SK-N-SH (cell line): ENCODE measurements at regions not wholly inside any gene's neighbourhood (a gene's known extent, or its start where the extent isn't known, plus 50 kb on each side); places are given as distances from the start of the nearest gene placed in this dataset.
A peak's percentile ranks its signal among the peaks of the same experiment; 100 is the strongest.

Source experiments
- CTCF ChIA-PET: fragments of 300-600, 350-600 bp; formaldehyde crosslinking; extraction: SDS; loops from one replicate; lab custom pipeline; 2021; lab: Yijun Ruan, JAX
- POLR2A ChIA-PET: fragments of 350-600 bp; sonication (Branson Sonifier 250); formaldehyde crosslinking; extraction: SDS; loops from one replicate; lab custom pipeline; 2020; ENCODE audit warnings: antibody characterized with exemption, inconsistent platforms; lab: Yijun Ruan, JAX
- DNase-seq: peaks from one replicate; pipeline ENCODE4 v3.0.0; 2012
- H2AFZ ChIP-seq: fragments of 200-600 bp; sonication (generic); 2 replicates; pipeline ENCODE4 v1.8.1; 2016; ENCODE audit warnings: antibody characterized with exemption, mild to moderate bottlenecking, low read depth
- H3F3A ChIP-seq: fragments of 200-600 bp; sonication (generic); replicated peaks from 2 replicates; pipeline ENCODE3; 2016; ENCODE audit warnings: antibody characterized with exemption, mild to moderate bottlenecking; ENCODE audit not compliant: insufficient read depth
- H3K27ac ChIP-seq, 2 experiments: fragments of 200-500 bp in 1 of 2; fragments of 200-600 bp in 1 of 2; sonication (Bioruptor generic) in 1 of 2; sonication (generic), shearing (Covaris generic) in 1 of 2; 2 replicates each; pipeline versions ENCODE4 v1.5.1 to v1.6.1; 2014 to 2016; ENCODE audit warnings: low read depth in 2 of 2, inconsistent platforms in 1 of 2, low read length in 1 of 2, mild to moderate bottlenecking in 1 of 2, mixed read lengths in 1 of 2
- H3K27me3 ChIP-seq: fragments of 200-600 bp; sonication (generic), shearing (Covaris generic); 2 replicates; pipeline ENCODE4 v1.6.1; 2016; ENCODE audit warnings: mixed run types; ENCODE audit not compliant: insufficient read depth
- H3K36me3 ChIP-seq, 2 experiments: fragments of 200-500 bp in 1 of 2; fragments of 200-600 bp in 1 of 2; sonication (Bioruptor generic) in 1 of 2; sonication (generic) in 1 of 2; replicated peaks in 1 of 2; 2 replicates each; pipeline versions ENCODE3 to v1.5.1; 2014 to 2016; ENCODE audit warnings: low read length in 1 of 2, mild to moderate bottlenecking in 1 of 2; ENCODE audit not compliant: insufficient read depth in 2 of 2, control insufficient read depth in 1 of 2
- H3K4me1 ChIP-seq, 2 experiments: fragments of 200-500 bp in 1 of 2; fragments of 200-600 bp in 1 of 2; sonication (Bioruptor generic) in 1 of 2; sonication (generic), shearing (Covaris generic) in 1 of 2; 2 replicates each; pipeline versions ENCODE4 v1.5.1 to v1.6.1; 2014 to 2016; ENCODE audit warnings: low read depth in 1 of 2, low read length in 1 of 2, mixed run types in 1 of 2; ENCODE audit not compliant: insufficient read depth in 2 of 2, control insufficient read depth in 1 of 2
- H3K4me2 ChIP-seq: fragments of 200-600 bp; sonication (generic), shearing (Covaris generic); 2 replicates; pipeline ENCODE4 v1.6.1; 2017; ENCODE audit warnings: mixed run types
- H3K4me3 ChIP-seq, 2 experiments: fragments of 200-500 bp in 1 of 2; fragments of 200-600 bp in 1 of 2; sonication (Bioruptor generic) in 1 of 2; sonication (generic), shearing (Covaris generic) in 1 of 2; 2 replicates each; pipeline versions ENCODE4 v1.5.1 to v1.8.1; 2014 to 2016; ENCODE audit warnings: low read depth in 2 of 2, inconsistent platforms in 1 of 2, low read length in 1 of 2, mild to moderate bottlenecking in 1 of 2, mixed read lengths in 1 of 2, moderate library complexity in 1 of 2
- H3K79me2 ChIP-seq: fragments of 200-600 bp; sonication (generic); 2 replicates; pipeline ENCODE4 v1.8.1; 2017; ENCODE audit warnings: mild to moderate bottlenecking; ENCODE audit not compliant: insufficient read depth
- H3K9ac ChIP-seq: fragments of 200-600 bp; sonication (generic); 2 replicates; pipeline ENCODE4 v1.6.1; 2017; ENCODE audit warnings: mixed run types
- H3K9me2 ChIP-seq: fragments of 200-600 bp; sonication (generic); 2 replicates; pipeline ENCODE4 v1.6.1; 2017; ENCODE audit warnings: mixed run types
- H3K9me3 ChIP-seq: fragments of 200-600 bp; sonication (generic); 2 replicates; pipeline ENCODE4 v1.6.1; 2017; ENCODE audit warnings: mixed run types, mild to moderate bottlenecking, moderate library complexity
- H4K20me1 ChIP-seq: fragments of 200-600 bp; sonication (generic); 2 replicates; pipeline ENCODE4 v1.6.1; 2017; ENCODE audit warnings: mild to moderate bottlenecking, mixed run types; ENCODE audit not compliant: insufficient read depth
- ELF1 ChIP-seq: IDR thresholded peaks from 2 replicates; pipeline ENCODE4 v1.4.0; 2012
- EP300 ChIP-seq, 2 experiments: IDR thresholded peaks; 2 replicates each; pipeline versions ENCODE4 v1.4.0 to v1.6.1; 2012; ENCODE audit warnings: borderline replicate concordance in 1 of 2, low read depth in 1 of 2, low read length in 1 of 2
- FOXJ3 ChIP-seq: sonication (generic); formaldehyde crosslinking; IDR thresholded peaks from 2 replicates; pipeline ENCODE4 v1.5.1; 2020; ENCODE audit warnings: mild to moderate bottlenecking, missing genetic modification reagents
- JUND ChIP-seq: IDR thresholded peaks from 2 replicates; pipeline ENCODE4 v1.4.0; 2012
- MXI1 ChIP-seq: IDR thresholded peaks from 2 replicates; pipeline ENCODE4 v1.6.1; 2012; ENCODE audit warnings: mild to moderate bottlenecking, low read depth, low read length, improper control_type of control experiment
- NFIC ChIP-seq: IDR thresholded peaks from 2 replicates; pipeline ENCODE4 v1.4.0; 2012; ENCODE audit warnings: borderline replicate concordance
- NRF1 ChIP-seq: IDR thresholded peaks from 2 replicates; pipeline ENCODE4 v1.6.1; 2012; ENCODE audit warnings: low read depth, mild to moderate bottlenecking, low read length
- POLR2AphosphoS5 ChIP-seq: IDR thresholded peaks from 2 replicates; pipeline ENCODE4 v1.6.1; 2012; ENCODE audit warnings: low read depth, low read length
- RFX5 ChIP-seq: IDR thresholded peaks from 2 replicates; pipeline ENCODE4 v1.6.1; 2012; ENCODE audit warnings: mild to moderate bottlenecking, improper control_type of control experiment, low read length
- TAF1 ChIP-seq: IDR thresholded peaks from 2 replicates; pipeline ENCODE4 v1.6.1; 2012; ENCODE audit warnings: low read depth, mild to moderate bottlenecking, low read length, moderate library complexity, borderline replicate concordance
- TCF12 ChIP-seq: IDR thresholded peaks from 2 replicates; pipeline ENCODE4 v1.4.0; 2012
- TEAD4 ChIP-seq: IDR thresholded peaks from 2 replicates; pipeline ENCODE4 v1.4.0; 2012; ENCODE audit warnings: mild to moderate bottlenecking, borderline replicate concordance; ENCODE audit not compliant: insufficient read depth
- YY1 ChIP-seq: IDR thresholded peaks from 2 replicates; pipeline ENCODE4 v1.4.0; 2012; ENCODE audit warnings: low read depth, mild to moderate bottlenecking
- WGBS: methylation state at CpG from one replicate; pipeline ENCODE4 v1.1.6; 2017; ENCODE audit warnings: low lambda C conversion rate; 5-methylcytosine and 5-hydroxymethylcytosine counted together
- TF ChIP-seq, protein P1 (sequence below): IDR thresholded peaks from 2 replicates; pipeline ENCODE4 v1.6.1; 2012; ENCODE audit warnings: mild to moderate bottlenecking, low read depth, low read length, moderate library complexity
- TF ChIP-seq, protein P2 (sequence below): IDR thresholded peaks from 2 replicates; pipeline ENCODE4; 2012

DNA sequence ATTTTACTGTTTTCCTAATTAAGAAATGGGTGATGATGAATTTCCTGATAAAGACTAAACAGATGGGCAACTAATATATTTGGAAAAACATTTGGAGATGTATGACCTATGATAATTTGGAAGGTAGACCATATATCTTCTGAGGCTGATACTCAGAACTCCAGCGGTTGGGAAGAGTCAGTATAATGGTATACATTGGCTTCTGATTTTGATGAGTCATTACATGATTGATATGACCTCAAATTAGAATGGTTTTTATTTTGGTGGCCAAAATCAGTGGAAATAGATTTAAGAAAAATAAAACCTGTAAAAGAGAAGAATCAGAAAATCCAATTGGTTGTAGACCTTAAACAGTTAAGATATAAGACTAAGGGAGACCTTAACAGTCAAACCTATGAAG is 496.4 kb upstream of the ALCAM start:
- H3K9me2 ChIP-seq: no peaks in the 10 kb centered on the region
- no peaks in the 10 kb centered on the region for H3K79me2 ChIP-seq
- WGBS: 94% methylated on average over 1 of the region's 1 CpG
- no peaks in the 10 kb centered on the region for H4K20me1 ChIP-seq
- H3K9ac ChIP-seq: no peak overlapping the region
- H3K4me2 ChIP-seq: no peak overlapping the region
- TF ChIP-seq FOXJ3 (CRISPR knock-in tag): no peak
- no peak for TF ChIP-seq MXI1
- no peak for TF ChIP-seq NFIC
- no peak for TF ChIP-seq YY1
- TF ChIP-seq RFX5: no peak
- TF ChIP-seq, protein P1, sequence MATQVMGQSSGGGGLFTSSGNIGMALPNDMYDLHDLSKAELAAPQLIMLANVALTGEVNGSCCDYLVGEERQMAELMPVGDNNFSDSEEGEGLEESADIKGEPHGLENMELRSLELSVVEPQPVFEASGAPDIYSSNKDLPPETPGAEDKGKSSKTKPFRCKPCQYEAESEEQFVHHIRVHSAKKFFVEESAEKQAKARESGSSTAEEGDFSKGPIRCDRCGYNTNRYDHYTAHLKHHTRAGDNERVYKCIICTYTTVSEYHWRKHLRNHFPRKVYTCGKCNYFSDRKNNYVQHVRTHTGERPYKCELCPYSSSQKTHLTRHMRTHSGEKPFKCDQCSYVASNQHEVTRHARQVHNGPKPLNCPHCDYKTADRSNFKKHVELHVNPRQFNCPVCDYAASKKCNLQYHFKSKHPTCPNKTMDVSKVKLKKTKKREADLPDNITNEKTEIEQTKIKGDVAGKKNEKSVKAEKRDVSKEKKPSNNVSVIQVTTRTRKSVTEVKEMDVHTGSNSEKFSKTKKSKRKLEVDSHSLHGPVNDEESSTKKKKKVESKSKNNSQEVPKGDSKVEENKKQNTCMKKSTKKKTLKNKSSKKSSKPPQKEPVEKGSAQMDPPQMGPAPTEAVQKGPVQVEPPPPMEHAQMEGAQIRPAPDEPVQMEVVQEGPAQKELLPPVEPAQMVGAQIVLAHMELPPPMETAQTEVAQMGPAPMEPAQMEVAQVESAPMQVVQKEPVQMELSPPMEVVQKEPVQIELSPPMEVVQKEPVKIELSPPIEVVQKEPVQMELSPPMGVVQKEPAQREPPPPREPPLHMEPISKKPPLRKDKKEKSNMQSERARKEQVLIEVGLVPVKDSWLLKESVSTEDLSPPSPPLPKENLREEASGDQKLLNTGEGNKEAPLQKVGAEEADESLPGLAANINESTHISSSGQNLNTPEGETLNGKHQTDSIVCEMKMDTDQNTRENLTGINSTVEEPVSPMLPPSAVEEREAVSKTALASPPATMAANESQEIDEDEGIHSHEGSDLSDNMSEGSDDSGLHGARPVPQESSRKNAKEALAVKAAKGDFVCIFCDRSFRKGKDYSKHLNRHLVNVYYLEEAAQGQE: no peak
- TF ChIP-seq EP300 (IDR thresholded peaks at IDR 0.05; ENCODE audit: borderline replicate concordance in 1 of 2, low read depth in 1 of 2, low read length in 1 of 2): no peak
- no peak for TF ChIP-seq JUND
- no peak for TF ChIP-seq NRF1
- TF ChIP-seq ELF1: no peak
- no peak overlapping the region for H2AFZ ChIP-seq
- H3K36me3 ChIP-seq: no peaks in the 10 kb centered on the region
- no peaks in the 10 kb centered on the region for H3K9me3 ChIP-seq
- no peaks in the 10 kb centered on the region; a peak in 1 of 4 replicates for H3K4me1 ChIP-seq
- ChIA-PET POLR2A (no interaction called here), CTCF (no interaction called here)
- DNase-seq: no peak
- H3K4me3 ChIP-seq: no peak overlapping the region
- peaks cover 6% of the 10 kb centered on the region for H3F3A ChIP-seq
- no peaks in the 10 kb centered on the region for H3K27me3 ChIP-seq
- H3K27ac ChIP-seq: no peak overlapping the region

DNA sequence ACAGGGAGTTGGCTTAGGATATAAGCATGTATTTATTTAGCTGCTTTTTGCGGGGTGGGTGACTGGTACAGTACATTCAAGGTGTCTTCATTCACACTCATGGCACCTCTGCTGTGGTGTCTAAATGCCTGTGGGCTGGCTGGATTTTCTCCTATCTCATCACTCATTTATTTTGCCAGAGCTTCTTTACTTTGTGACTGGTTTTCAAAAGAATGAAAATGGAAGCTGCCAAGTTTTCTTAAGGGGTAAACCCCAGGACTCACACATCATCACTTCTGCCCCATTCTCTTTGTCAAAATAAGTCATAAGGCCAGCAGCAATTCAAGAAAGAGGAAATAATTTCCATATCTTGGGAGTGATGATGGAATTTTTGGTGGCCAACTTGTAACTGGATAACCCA is 493.4 kb upstream of the ALCAM start:
- no peak for DNase-seq
- Histone ChIP-seq H3K27ac (no peak overlapping the region), H3K36me3 (no peaks in the 10 kb centered on the region), H3F3A (peaks cover 6% of the 10 kb centered on the region), H3K4me2 (no peak overlapping the region), H3K4me1 (no peaks in the 10 kb centered on the region), H3K9me2 (no peaks in the 10 kb centered on the region), H3K27me3 (no peaks in the 10 kb centered on the region), H3K9me3 (no peaks in the 10 kb centered on the region), H3K4me3 (no peak overlapping the region), H3K79me2 (no peaks in the 10 kb centered on the region), H2AFZ (no peak overlapping the region), H3K9ac (no peak overlapping the region), H4K20me1 (no peaks in the 10 kb centered on the region)
- TF ChIP-seq JUND: 0 out of 2 replicates have a peak, but pooled peaks have one; percentile 23
- no peak for TF ChIP-seq POLR2AphosphoS5
- TF ChIP-seq EP300 (IDR thresholded peaks at IDR 0.05; ENCODE audit: borderline replicate concordance in 1 of 2, low read depth in 1 of 2, low read length in 1 of 2): peak in 1 of 2 experiments; percentile 24; a peak in 1 of 4 replicates
- peak; percentile 52; the same call in 1 of the 2 replicates for TF ChIP-seq NFIC
- no peak for TF ChIP-seq TAF1
- TF ChIP-seq TEAD4: peak; percentile 16; the same call in 1 of the 2 replicates
- TF ChIP-seq, protein P2, sequence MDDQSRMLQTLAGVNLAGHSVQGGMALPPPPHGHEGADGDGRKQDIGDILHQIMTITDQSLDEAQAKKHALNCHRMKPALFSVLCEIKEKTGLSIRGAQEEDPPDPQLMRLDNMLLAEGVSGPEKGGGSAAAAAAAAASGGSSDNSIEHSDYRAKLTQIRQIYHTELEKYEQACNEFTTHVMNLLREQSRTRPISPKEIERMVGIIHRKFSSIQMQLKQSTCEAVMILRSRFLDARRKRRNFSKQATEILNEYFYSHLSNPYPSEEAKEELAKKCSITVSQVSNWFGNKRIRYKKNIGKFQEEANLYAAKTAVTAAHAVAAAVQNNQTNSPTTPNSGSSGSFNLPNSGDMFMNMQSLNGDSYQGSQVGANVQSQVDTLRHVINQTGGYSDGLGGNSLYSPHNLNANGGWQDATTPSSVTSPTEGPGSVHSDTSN: peak; percentile 43
- peak; percentile 55 for TF ChIP-seq TCF12
- TF ChIP-seq NRF1: no peak
- WGBS: 90% methylated on average over 1 of the region's 1 CpG
- POLR2A ChIA-PET: no interaction called here
- CTCF ChIA-PET: interaction anchor here (1.5 kb wide), 1 partner anchor 13 kb away, joined by 3 read pairs; no protein-coding TSS in a partner anchor
